HG03045 (cell line): ENCODE measurements at regions not wholly inside any gene's neighbourhood (a gene's known extent, or its start where the extent isn't known, plus 50 kb on each side); places are given as distances from the start of the nearest gene placed in this dataset.
"Not testable (repeated sequence)": the region's sequence is repeated elsewhere in the genome, so short reads cannot be mapped to it uniquely, and the experiment has no call there.

Source experiments
- ATAC-seq: cut with Tn5 transposase; IDR thresholded peaks from one replicate; pipeline ENCODE4 v1.9.1; 2021; ENCODE audit warnings: mild to moderate bottlenecking, moderate library complexity; ENCODE audit not compliant: unreplicated experiment

DNA sequence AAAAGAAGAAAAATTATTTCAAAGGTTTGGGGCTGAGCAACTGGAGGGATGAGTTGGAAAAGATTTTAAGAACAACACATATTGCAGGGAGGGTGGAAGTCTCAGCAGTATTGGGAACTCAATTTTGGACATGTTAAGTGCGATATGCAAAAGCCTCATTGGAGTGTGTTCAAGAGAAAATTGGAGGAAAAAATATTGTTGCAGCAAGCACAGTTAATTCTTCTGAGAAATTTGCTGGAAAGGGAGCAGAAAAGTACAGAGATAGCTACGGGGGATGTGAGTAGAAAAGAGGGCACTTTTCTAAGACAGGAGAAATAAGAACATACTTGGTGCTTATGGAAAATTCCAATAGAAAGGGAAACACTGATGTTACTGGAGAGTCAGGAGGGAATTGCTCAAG is 59.8 kb upstream of the MAGI2 start:
- no peak for ATAC-seq

DNA sequence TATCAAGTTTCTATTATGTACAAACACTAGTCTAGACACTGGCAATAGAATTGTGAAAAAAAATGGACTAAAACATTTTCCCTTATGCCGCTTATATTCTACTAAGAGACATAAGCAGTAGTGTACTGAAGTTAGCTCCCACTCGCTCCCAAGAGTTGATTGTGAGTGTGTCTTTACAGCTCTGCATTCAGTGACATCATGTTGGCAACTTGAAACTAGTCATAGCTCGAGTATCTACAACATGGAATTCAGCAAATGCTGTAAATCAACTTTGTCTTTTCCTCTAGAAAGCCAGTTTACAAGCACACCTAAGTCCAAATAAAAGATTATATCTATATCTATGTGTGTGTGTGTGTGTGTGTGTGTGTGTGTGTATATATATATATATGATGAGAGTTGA is 58.8 kb upstream of the MAGI2 start:
- no peak for ATAC-seq

DNA sequence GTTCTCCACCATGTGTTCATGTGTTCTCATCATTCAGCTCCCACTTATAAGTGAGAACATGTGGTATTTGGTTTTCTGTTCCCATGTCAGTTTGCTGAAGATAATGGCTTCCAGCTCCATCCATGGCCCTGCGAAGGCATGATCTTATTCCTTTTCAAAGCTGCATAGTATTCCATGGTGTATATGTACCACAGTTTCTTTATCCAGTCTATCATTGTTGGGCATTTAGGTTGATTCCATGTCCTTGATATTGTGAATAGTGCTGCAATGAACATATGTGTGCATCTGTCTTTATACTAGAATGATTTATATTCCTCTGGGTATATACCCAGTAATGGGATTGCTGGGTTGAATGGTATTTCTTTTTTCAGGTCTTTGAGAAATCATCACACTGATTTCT is 57.6 kb upstream of the MAGI2 start:
- ATAC-seq = not testable (repeated sequence)

DNA sequence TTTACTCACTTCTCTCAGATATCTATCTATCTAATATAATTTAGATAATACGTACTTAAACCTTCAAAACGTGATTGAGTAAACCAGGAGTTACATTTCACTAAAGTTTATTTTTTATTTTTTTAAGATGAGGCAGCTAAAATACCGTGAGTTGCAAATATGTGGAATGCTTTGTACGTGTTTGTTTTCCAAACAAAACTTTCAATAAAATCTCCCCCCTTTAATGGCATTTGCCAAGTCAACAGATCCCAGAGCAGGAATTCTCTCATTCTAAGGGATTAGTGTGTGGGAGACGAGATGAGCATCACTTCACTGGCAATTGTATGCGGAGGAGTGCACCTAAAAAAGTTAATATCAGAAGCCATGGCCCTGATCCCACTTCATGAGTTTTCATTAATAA is 53.7 kb upstream of the MAGI2 start:
- ATAC-seq = no peak

DNA sequence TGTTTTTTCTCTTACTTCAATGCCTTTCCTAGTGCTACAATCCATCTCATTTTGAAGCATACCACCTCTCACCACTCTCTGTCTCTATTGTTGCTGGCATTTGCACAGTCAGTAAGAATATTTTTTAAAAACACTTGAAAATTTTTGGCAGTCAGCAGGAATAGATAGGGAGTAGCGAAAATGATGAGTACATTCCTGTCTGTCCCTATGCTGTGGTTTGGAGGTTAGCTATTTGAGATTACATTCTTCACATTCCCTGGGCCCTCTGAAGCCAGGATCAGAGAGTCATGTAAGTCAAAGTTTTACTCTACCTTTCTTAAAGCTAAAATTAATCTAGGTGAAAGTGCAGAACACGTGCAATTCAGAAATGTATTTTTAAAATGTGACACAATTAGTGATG is 53.0 kb upstream of the MAGI2 start:
- no peak for ATAC-seq

DNA sequence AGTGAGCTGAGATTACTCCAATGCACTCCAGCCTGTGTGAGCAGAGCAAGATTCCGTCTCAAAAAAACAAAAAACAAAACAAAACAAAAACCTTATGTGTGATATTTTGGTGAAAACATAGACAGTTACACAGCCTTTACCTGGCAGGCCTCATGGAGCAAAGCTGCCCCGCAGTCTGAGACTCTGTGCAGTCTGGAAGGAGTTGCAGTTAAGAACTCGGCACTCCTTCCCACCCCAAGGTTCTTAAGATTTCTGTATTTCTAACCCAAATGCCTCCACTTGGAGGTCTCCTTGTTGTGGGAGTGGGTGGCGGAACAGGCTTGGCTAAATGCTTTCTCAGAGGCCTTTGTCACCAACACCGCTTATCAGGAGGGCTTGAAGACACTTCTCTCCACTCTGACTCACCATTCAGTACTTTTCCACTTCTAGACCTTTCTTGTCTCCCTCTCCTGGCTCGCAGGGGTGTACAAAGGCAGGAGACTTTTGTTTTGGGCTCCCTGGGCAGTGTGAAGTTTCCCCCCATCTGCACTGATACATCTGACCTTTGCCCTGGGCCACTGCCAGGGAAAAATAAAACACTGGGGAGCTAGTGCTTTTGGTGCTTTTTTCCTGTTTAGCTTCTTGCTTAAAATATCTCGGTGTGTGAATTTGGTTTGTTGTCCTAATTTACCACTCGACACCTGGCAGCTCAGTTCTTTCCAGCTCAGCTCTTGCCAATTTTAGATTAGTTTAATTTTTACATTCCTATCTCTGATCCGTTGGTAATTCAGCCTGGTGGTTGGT is 51.3 kb upstream of the MAGI2 start:
- ATAC-seq = no peak
